GM21528 (cell line): ENCODE measurements at regions not wholly inside any gene's neighbourhood (a gene's known extent, or its start where the extent isn't known, plus 50 kb on each side); places are given as distances from the start of the nearest gene placed in this dataset.
"Not testable (repeated sequence)": the region's sequence is repeated elsewhere in the genome, so short reads cannot be mapped to it uniquely, and the experiment has no call there.

ENCODE experiments used
- ATAC-seq: cut with Tn5 transposase; IDR thresholded peaks from one replicate; pipeline ENCODE4 v1.9.1; 2021; ENCODE audit warnings: mild to moderate bottlenecking, moderate library complexity; ENCODE audit not compliant: unreplicated experiment, low FRiP score

- ATAC-seq = not testable (repeated sequence)
Measured at GRCh38 chr2:156254637-156255067, 77.9 kb downstream of the NR4A2 start.

GRCh38 chr2:156253765-156254164 lies 78.8 kb downstream of the NR4A2 start:
- ATAC-seq = no peak

GRCh38 chr2:156242874-156243273 lies 89.6 kb downstream of the NR4A2 start:
- no peak for ATAC-seq

- ATAC-seq = no peak
Measured at GRCh38 chr2:156237558-156237957, 95.0 kb downstream of the NR4A2 start.

GRCh38 chr2:156229724-156230362 lies 102.7 kb downstream of the NR4A2 start:
- ATAC-seq = no peak

GRCh38 chr2:156223328-156223727 lies 109.2 kb downstream of the NR4A2 start:
- ATAC-seq = not testable (repeated sequence)

- no peak for ATAC-seq
Measured at GRCh38 chr2:156221703-156222102, 110.8 kb downstream of the NR4A2 start.

GRCh38 chr2:156219491-156220100 lies 112.9 kb downstream of the NR4A2 start:
- no peak for ATAC-seq

GRCh38 chr2:156215656-156216055 lies 116.9 kb downstream of the NR4A2 start:
- no peak for ATAC-seq

GRCh38 chr2:156211318-156211717 lies 121.2 kb downstream of the NR4A2 start:
- no peak for ATAC-seq

GRCh38 chr2:156206355-156206754 lies 126.2 kb downstream of the NR4A2 start:
- no peak for ATAC-seq

GRCh38 chr2:156199588-156199987 lies 132.9 kb downstream of the NR4A2 start:
- no peak for ATAC-seq

- no peak for ATAC-seq
Measured at GRCh38 chr2:156196031-156196430, 136.5 kb downstream of the NR4A2 start.

GRCh38 chr2:156192468-156192867 lies 140.1 kb downstream of the NR4A2 start:
- ATAC-seq = no peak

GRCh38 chr2:156191527-156191926 lies 141.0 kb downstream of the NR4A2 start:
- ATAC-seq = no peak

GRCh38 chr2:156190517-156190916 lies 142.0 kb downstream of the NR4A2 start:
- ATAC-seq = no peak

GRCh38 chr2:156189584-156189983 lies 142.9 kb downstream of the NR4A2 start:
- ATAC-seq = no peak

GRCh38 chr2:156189143-156189542 lies 143.4 kb downstream of the NR4A2 start:
- ATAC-seq = no peak

GRCh38 chr2:156182132-156182531 lies 150.4 kb downstream of the NR4A2 start:
- ATAC-seq = no peak

GRCh38 chr2:156181208-156181607 lies 151.3 kb downstream of the NR4A2 start:
- no peak for ATAC-seq

GRCh38 chr2:156177654-156178053 lies 154.9 kb downstream of the NR4A2 start:
- no peak for ATAC-seq

GRCh38 chr2:156175946-156176345 lies 156.6 kb downstream of the NR4A2 start:
- ATAC-seq = no peak
